ENCODE measurements at regions not wholly inside any gene's neighbourhood (a gene's known extent, or its start where the extent isn't known, plus 50 kb on each side); places are given as distances from the start of the nearest gene placed in this dataset.
"Not testable (repeated sequence)": the region's sequence is repeated elsewhere in the genome, so short reads cannot be mapped to it uniquely, and the experiment has no call there.

- no peak for DNase-seq
Measured at GRCh38 chr10:121351540-121351939, 246.7 kb downstream of the FGFR2 start.

DNA sequence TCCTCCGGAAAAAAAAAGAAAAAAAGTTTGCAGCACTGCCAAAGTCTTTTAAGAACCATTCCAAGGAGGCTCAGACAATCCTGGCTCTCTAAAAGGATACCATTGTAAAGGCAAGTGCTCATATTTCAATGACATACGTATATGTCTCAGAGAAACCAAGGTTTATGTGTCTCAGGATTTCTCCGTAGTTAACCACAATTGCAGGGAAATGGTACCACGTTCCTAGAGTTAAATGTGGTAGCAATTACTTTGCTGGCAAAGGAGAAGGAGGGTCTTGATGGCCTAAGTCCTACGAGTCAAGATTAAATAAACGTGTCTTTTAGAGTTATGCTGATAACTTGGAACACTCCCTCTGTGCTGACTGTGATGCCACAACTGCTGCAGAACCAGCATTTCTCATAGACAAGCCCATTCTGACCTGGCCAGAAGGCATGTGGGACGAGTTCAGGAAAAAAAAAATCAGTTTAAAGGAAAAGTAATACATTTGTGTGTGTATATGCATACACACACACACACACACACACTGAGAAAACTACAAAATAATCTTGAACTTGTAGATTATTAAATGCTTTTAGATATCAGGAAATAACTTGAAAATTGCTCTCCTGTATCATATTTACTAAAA, 245.9 kb downstream of the FGFR2 start:
- no peak for DNase-seq

- DNase-seq: no peak
Measured at GRCh38 chr10:121355161-121355560, 243.1 kb downstream of the FGFR2 start.

- no peak for DNase-seq
Measured at GRCh38 chr10:121356183-121356582, 242.1 kb downstream of the FGFR2 start.

DNA sequence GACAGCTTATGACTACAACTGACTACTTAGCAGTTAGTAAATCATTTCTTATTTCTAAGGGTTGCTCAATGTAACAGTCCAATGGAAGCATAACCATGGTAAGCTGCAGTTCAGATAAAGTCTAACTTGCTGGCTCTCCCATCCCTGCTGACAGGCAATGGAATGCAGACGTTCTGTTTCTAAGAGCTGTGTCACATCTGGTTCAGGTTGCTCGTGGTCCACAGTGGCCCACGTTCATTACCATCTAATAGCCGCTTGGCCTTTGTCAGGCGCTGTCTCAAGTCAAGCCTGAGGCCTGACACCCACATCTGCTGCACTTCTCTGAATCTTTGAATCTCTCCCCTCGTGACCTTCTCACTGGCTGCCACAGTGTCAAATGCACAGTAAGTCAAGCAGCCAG, 240.8 kb downstream of the FGFR2 start:
- DNase-seq: no peak

GRCh38 chr10:121362026-121362425, 236.2 kb downstream of the FGFR2 start:
- DNase-seq: no peak

GRCh38 chr10:121365566-121365965, 232.7 kb downstream of the FGFR2 start:
- DNase-seq: no peak

DNA sequence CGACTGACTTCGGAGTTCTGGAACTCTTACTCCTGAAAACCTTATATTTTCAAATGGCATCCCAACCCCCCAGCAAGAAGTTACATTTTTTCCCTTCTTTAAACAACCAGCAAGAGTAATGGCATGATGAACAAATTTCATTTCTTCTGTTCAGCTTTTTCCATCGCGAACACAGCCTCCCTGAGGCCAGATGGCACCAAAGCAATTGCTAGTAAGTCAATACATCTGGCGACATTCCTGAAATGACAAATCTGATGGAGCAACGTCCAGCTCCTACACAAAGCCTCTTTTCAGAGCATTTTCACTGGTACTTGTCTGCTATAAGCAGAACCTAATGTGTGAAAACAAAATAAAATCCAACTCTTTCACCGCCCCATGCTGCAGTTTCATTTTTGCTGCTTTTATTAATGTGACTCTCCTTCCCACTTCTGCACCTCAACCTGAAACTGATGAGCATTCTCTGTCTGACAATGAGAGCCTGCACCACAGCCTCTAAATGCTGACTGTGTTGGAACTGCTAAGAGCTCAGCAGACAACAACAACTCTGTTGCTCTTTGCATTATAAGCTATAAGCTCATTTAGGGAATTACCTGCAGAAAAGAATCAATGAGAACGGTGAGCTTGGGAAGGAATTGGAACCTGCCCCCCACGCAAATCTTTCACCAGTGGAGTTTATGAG, 229.8 kb downstream of the FGFR2 start:
- DNase-seq: no peak

DNA sequence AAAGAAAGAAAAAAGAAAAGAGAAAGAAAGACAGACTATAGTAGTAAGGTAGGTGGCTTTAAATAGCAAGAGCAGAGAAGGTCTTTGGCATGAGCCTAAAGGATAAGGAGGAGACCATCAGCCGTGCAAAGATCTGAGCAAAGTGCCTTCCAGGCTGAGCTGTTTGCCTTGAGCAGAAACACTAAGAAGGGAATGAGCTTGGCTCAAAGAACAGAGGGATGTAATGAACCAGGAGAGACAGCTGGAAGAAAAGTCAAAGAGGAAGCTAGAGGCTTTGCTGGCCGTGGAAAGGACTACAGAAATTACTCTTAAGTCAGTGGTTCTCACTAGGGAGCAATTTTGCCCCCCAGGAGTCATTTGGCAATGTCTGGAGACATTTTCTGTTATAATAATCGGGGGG, 228.6 kb downstream of the FGFR2 start:
- no peak for DNase-seq

- DNase-seq: no peak
Measured at GRCh38 chr10:121371836-121372235, 226.4 kb downstream of the FGFR2 start.

DNA sequence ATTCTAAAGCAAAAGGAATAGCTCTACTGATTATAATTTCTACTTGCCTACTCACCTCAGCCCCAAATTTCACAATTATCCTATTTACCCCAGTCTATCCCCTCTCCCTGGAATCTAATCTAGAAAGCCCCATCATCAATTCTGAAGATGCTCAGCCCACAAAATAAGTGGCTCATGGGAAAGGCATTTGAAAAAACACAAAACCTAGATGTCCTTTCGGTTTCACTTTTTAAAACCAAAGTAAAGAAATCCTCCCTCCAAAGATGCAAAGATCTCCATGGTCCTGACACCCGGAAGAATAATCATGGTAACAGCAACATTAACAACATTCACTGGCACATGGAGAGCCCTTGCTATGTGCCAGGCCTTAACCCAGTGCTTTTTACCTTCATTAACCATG, 224.8 kb downstream of the FGFR2 start:
- no peak for DNase-seq

DNA sequence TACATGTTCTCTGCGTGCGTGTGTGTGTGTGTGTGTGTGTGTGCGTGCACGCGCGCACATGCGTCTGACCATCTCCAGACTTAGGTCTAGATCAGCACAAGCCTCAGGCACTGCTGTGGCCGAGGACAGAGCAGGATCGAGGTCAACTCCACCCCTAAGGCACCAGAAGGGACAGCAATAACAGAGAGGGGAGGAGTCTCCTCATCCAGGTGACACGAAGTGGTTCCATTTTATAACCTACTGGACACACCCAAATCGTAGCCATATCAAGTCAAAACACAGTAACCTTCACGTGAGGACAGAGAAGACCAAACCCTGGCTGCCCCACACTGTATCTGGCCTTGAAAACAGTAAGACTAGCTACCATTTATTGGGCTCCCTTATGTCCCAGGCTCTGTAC, 224.1 kb downstream of the FGFR2 start:
- DNase-seq: no peak

- DNase-seq: no peak
Measured at GRCh38 chr10:121375172-121375571, 223.1 kb downstream of the FGFR2 start.

- DNase-seq: no peak
Measured at GRCh38 chr10:121378251-121378801, 219.9 kb downstream of the FGFR2 start.

- no peak for DNase-seq
Measured at GRCh38 chr10:121379013-121379412, 219.2 kb downstream of the FGFR2 start.

- DNase-seq: no peak
Measured at GRCh38 chr10:121380211-121380610, 218.0 kb downstream of the FGFR2 start.

- not testable (repeated sequence) for DNase-seq
Measured at GRCh38 chr10:121382029-121382520, 216.2 kb downstream of the FGFR2 start.

DNA sequence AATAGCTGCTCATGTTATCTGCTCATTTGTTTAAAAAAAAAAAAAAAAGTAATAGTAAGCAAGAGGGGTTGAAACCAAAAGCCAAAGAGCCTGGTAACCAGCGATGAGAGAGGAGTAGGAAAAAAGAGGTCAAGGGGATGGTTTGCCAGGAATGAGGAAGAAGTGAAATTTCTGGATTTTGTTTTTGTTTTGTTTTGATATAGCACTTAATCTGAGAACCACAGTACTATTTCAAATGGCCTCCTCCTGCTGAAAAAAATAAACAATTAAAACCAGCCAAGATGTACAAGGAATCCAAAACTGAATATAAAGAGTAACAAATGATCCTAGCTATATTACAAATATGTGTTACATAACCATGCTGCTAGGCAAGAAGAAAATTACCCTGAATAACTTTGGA, 213.1 kb downstream of the FGFR2 start:
- no peak for DNase-seq

DNA sequence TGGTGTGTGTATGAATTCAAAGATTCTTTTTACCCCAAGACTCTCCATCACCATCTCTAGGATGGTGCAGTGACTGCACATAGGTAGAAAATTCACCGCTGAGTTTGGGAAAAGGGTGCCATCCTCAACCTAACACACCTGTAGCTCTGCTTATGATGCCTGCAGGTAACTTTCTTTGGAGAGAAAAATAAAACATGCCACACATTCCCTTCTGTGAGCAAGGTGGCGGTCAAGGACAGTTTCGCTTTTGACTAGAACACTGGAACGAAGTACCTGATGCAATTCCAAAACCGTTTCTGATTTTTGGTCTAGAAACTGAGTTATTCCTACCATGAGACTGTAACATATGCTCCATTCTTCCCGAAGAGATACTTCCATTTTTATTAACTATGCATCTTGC, 205.6 kb downstream of the FGFR2 start:
- DNase-seq: no peak

- DNase-seq: no peak
Measured at GRCh38 chr10:121393522-121393921, 204.7 kb downstream of the FGFR2 start.

DNA sequence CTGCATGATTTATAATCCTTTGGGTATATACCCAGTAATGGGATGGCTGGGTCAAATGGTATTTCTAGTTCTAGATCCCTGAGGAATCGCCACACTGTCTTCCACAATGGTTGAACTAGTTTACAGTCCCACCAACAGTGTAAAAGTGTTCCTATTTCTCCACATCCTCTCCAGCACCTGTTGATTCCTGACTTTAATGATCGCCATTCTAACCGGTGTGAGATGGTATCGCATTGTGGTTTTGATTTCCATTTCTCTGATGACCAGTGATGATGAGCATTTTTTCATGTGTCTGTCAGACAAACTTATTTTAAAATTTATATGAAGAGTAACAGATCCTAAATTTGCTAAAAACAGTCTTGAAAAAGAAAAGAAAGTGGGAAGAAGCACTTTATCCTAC, 197.7 kb downstream of the FGFR2 start:
- DNase-seq: not testable (repeated sequence)

DNA sequence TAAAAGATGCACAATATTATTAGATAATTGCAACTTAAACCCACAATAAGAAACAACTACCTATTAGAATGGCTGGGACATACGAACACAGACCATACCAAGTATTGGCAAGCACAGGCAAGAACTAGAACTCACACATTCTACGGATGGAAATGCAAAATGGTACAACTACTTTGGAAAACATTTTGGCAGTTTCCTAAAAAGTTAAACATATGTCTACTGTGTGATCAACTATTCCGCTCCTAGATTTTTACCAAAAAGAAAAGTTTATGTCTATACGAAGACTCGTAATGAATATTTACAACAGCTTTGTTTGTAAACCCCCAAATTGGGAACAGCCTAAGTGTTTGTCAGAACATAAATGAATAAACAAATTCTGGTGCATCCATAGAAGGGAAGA, 194.7 kb downstream of the FGFR2 start:
- no peak for DNase-seq

DNA sequence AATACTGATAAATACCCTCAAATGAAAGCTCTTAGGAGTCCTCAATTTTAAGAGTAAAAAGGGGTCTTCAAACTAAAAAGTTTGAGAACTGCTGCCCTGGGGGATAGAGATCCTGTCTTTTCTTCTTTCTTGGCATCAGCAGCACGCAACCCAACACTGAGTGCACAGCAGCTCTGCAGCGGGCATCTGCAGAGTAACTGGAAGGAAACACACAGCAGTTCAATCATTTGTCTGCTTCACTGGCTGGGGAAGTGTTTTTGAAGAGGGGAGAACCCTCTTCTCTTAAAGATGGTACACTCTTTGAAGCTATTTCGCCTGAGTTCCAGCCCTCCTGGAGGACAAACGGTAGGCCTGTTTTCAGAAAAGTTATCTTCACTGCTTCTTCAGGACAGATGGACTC, 193.6 kb downstream of the FGFR2 start:
- no peak for DNase-seq

- no peak for DNase-seq
Measured at GRCh38 chr10:121405096-121405495, 193.1 kb downstream of the FGFR2 start.

DNA sequence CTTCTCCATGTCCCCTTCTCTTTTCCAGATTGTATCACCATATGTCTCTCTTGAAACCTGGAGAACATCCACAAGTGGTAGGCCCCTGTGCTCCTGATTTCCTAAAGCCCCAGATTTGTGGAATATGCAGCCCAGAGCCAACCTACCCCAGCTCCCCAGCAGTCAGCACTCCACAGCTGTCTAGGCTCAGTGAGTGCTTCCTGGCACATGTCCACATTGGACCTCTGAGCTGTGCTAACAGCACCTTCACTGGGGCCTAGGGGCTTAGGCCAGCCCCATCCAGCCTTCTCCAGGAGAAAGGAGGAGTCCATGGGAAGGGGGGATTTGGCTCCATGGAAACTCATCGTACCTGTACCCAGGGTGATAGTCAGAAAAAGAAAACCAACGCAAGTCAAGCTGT, 192.7 kb downstream of the FGFR2 start:
- no peak for DNase-seq
